Muscle layer of duodenum (tissue), 2 donors: ENCODE measurements at regions not wholly inside any gene's neighbourhood (a gene's known extent, or its start where the extent isn't known, plus 50 kb on each side); places are given as distances from the start of the nearest gene placed in this dataset.

ENCODE experiments used
- H3K27ac ChIP-seq: one replicate; pipeline ENCODE4 v1.7.0; 2013; ENCODE audit warnings: mild to moderate bottlenecking, low read length
- H3K27me3 ChIP-seq: one replicate; pipeline ENCODE4 v1.7.0; 2013; ENCODE audit warnings: low read depth, mild to moderate bottlenecking, control low read depth, low read length
- H3K36me3 ChIP-seq, 2 donors: one replicate each; pipeline ENCODE4 v1.7.0; 2013; ENCODE audit warnings: low read length in 2 of 2, control low read depth in 1 of 2, mild to moderate bottlenecking in 1 of 2; ENCODE audit not compliant: insufficient read depth in 2 of 2, control insufficient read depth in 1 of 2
- H3K4me1 ChIP-seq, 2 donors: one replicate each; pipeline ENCODE4 v1.7.0; 2013; ENCODE audit warnings: low read length in 2 of 2, mild to moderate bottlenecking in 2 of 2, control low read depth in 1 of 2, moderate library complexity in 1 of 2; ENCODE audit not compliant: insufficient read depth in 2 of 2, control insufficient read depth in 1 of 2
- H3K4me3 ChIP-seq, 2 donors: one replicate each; pipeline ENCODE4 v1.7.0; 2013; ENCODE audit warnings: low read length in 2 of 2, low read depth in 1 of 2, mild to moderate bottlenecking in 1 of 2
- H3K9me3 ChIP-seq, 2 donors: one replicate each; pipeline ENCODE4 v1.7.0; 2013; ENCODE audit warnings: low read length in 2 of 2, control low read depth in 1 of 2, mild to moderate bottlenecking in 1 of 2; ENCODE audit not compliant: control insufficient read depth in 1 of 2
- donor health status: healthy.

GRCh38 chr21:20418353-20418752, 579.9 kb upstream of the NCAM2 start:
- H3K4me3 ChIP-seq = no peak overlapping the region
- no peaks in the 10 kb centered on the region for H3K4me1 ChIP-seq
- peaks cover 0 to 3% of the 10 kb centered on the region in 2 donors for H3K9me3 ChIP-seq
- H3K27me3 ChIP-seq = no peaks in the 10 kb centered on the region
- no peak overlapping the region for H3K27ac ChIP-seq
- H3K36me3 ChIP-seq = no peaks in the 10 kb centered on the region

GRCh38 chr21:20419772-20420171, 578.4 kb upstream of the NCAM2 start:
- Histone ChIP-seq H3K27me3 (no peaks in the 10 kb centered on the region), H3K27ac (no peak overlapping the region), H3K4me3 (no peak overlapping the region), H3K9me3 (peaks cover 0 to 3% of the 10 kb centered on the region in 2 donors), H3K4me1 (no peaks in the 10 kb centered on the region), H3K36me3 (no peaks in the 10 kb centered on the region)

GRCh38 chr21:20424943-20425342, 573.3 kb upstream of the NCAM2 start:
- H3K4me1 ChIP-seq = no peaks in the 10 kb centered on the region
- H3K9me3 ChIP-seq = peaks cover 0 to 3% of the 10 kb centered on the region in 2 donors
- H3K27ac ChIP-seq = no peak overlapping the region
- H3K36me3 ChIP-seq = no peaks in the 10 kb centered on the region
- H3K4me3 ChIP-seq = no peak overlapping the region
- no peaks in the 10 kb centered on the region for H3K27me3 ChIP-seq

- Histone ChIP-seq H3K4me3 (no peak overlapping the region), H3K4me1 (no peaks in the 10 kb centered on the region), H3K36me3 (no peaks in the 10 kb centered on the region), H3K27me3 (no peaks in the 10 kb centered on the region), H3K27ac (no peak overlapping the region), H3K9me3 (peaks cover 0 to 3% of the 10 kb centered on the region in 2 donors)
Observed at GRCh38 chr21:20425856-20426255, 572.4 kb upstream of the NCAM2 start.

GRCh38 chr21:20440338-20440737, 557.9 kb upstream of the NCAM2 start:
- Histone ChIP-seq H3K9me3 (no peaks in the 10 kb centered on the region), H3K4me3 (no peak overlapping the region), H3K27me3 (no peaks in the 10 kb centered on the region), H3K27ac (no peak overlapping the region), H3K36me3 (no peaks in the 10 kb centered on the region), H3K4me1 (no peaks in the 10 kb centered on the region)

- no peaks in the 10 kb centered on the region for H3K27me3 ChIP-seq
- H3K4me1 ChIP-seq = no peaks in the 10 kb centered on the region
- no peak overlapping the region for H3K4me3 ChIP-seq
Observed at GRCh38 chr21:20443558-20444155, 554.6 kb upstream of the NCAM2 start.

GRCh38 chr21:20445971-20446370, 552.2 kb upstream of the NCAM2 start:
- Histone ChIP-seq H3K27ac (no peak overlapping the region), H3K9me3 (no peaks in the 10 kb centered on the region)

More at GRCh38 chr21:20443558-20444155, 554.6 kb upstream of the NCAM2 start:
- no peaks in the 10 kb centered on the region for H3K9me3 ChIP-seq
- H3K27ac ChIP-seq = no peak overlapping the region
- H3K36me3 ChIP-seq = no peaks in the 10 kb centered on the region

GRCh38 chr21:20451046-20451445, 547.2 kb upstream of the NCAM2 start:
- Histone ChIP-seq H3K27me3 (no peaks in the 10 kb centered on the region), H3K4me1 (no peaks in the 10 kb centered on the region), H3K27ac (no peak overlapping the region), H3K4me3 (no peak overlapping the region), H3K36me3 (no peaks in the 10 kb centered on the region), H3K9me3 (no peaks in the 10 kb centered on the region)

More at GRCh38 chr21:20445971-20446370, 552.2 kb upstream of the NCAM2 start:
- Histone ChIP-seq H3K4me3 (no peak overlapping the region), H3K36me3 (no peaks in the 10 kb centered on the region), H3K27me3 (no peaks in the 10 kb centered on the region), H3K4me1 (no peaks in the 10 kb centered on the region)

- Histone ChIP-seq H3K4me3 (no peak overlapping the region), H3K36me3 (no peaks in the 10 kb centered on the region), H3K9me3 (no peaks in the 10 kb centered on the region), H3K27ac (no peak overlapping the region), H3K4me1 (no peaks in the 10 kb centered on the region), H3K27me3 (no peaks in the 10 kb centered on the region)
Observed at GRCh38 chr21:20452935-20453334, 545.3 kb upstream of the NCAM2 start.

GRCh38 chr21:20459838-20460237, 538.4 kb upstream of the NCAM2 start:
- no peak overlapping the region for H3K4me3 ChIP-seq
- no peaks in the 10 kb centered on the region for H3K27me3 ChIP-seq
- no peak overlapping the region for H3K27ac ChIP-seq
- no peaks in the 10 kb centered on the region for H3K36me3 ChIP-seq
- H3K9me3 ChIP-seq = no peaks in the 10 kb centered on the region
- H3K4me1 ChIP-seq = no peaks in the 10 kb centered on the region

- Histone ChIP-seq H3K4me1 (no peaks in the 10 kb centered on the region), H3K36me3 (no peaks in the 10 kb centered on the region), H3K27ac (no peak overlapping the region), H3K4me3 (no peak overlapping the region), H3K27me3 (no peaks in the 10 kb centered on the region), H3K9me3 (no peaks in the 10 kb centered on the region)
Observed at GRCh38 chr21:20463362-20463761, 534.8 kb upstream of the NCAM2 start.

- Histone ChIP-seq H3K9me3 (no peaks in the 10 kb centered on the region), H3K4me3 (no peak overlapping the region), H3K27me3 (no peaks in the 10 kb centered on the region), H3K36me3 (no peaks in the 10 kb centered on the region), H3K27ac (no peak overlapping the region), H3K4me1 (no peaks in the 10 kb centered on the region)
Observed at GRCh38 chr21:20469361-20469760, 528.8 kb upstream of the NCAM2 start.
